ENCODE measurements at regions not wholly inside any gene's neighbourhood (a gene's known extent, or its start where the extent isn't known, plus 50 kb on each side); places are given as distances from the start of the nearest gene placed in this dataset.

GRCh38 chr17:72303787-72304733, 183.2 kb downstream of the SOX9 start:
- no peak for DNase-seq

- DNase-seq, result no peak
These were observed 184.0 kb downstream of the SOX9 start for GRCh38 chr17:72304859-72305258.

- DNase-seq, result no peak
These were observed 184.7 kb downstream of the SOX9 start for GRCh38 chr17:72305472-72305871.

GRCh38 chr17:72306037-72306436, 185.2 kb downstream of the SOX9 start:
- no peak for DNase-seq

GRCh38 chr17:72307836-72308235, 187.0 kb downstream of the SOX9 start:
- DNase-seq, result no peak

GRCh38 chr17:72308744-72309385, 188.0 kb downstream of the SOX9 start:
- DNase-seq, result no peak

GRCh38 chr17:72311004-72311403, 190.2 kb downstream of the SOX9 start:
- no peak for DNase-seq

GRCh38 chr17:72315122-72315913, 194.5 kb downstream of the SOX9 start:
- DNase-seq, result no peak

- DNase-seq, result no peak
These were observed 197.3 kb downstream of the SOX9 start for GRCh38 chr17:72318131-72318530.

- no peak for DNase-seq
These were observed 201.1 kb downstream of the SOX9 start for GRCh38 chr17:72321896-72322295.

- DNase-seq, result no peak
These were observed 211.5 kb downstream of the SOX9 start for GRCh38 chr17:72332367-72332766.

GRCh38 chr17:72333570-72333969, 212.8 kb downstream of the SOX9 start:
- DNase-seq, result no peak

GRCh38 chr17:72334205-72334604, 213.4 kb downstream of the SOX9 start:
- peak; percentile 6 for DNase-seq

- no peak for DNase-seq
These were observed 215.4 kb downstream of the SOX9 start for GRCh38 chr17:72336026-72336803.

- DNase-seq, result no peak
These were observed 215.9 kb downstream of the SOX9 start for GRCh38 chr17:72336804-72337070.

- DNase-seq, result no peak
These were observed 217.5 kb downstream of the SOX9 start for GRCh38 chr17:72338304-72338703.

GRCh38 chr17:72338847-72339790, 218.3 kb downstream of the SOX9 start:
- DNase-seq, result peak; percentile 93

GRCh38 chr17:72340836-72341235, 220.0 kb downstream of the SOX9 start:
- DNase-seq, result no peak

GRCh38 chr17:72342061-72342460, 221.2 kb downstream of the SOX9 start:
- no peak for DNase-seq

- DNase-seq, result peak; percentile 89
These were observed 222.1 kb downstream of the SOX9 start for GRCh38 chr17:72342627-72343527.

- DNase-seq, result no peak
These were observed 223.1 kb downstream of the SOX9 start for GRCh38 chr17:72343911-72344310.

Measured in kidney glomerular epithelial cell (primary cell).